ENCODE measurements at regions not wholly inside any gene's neighbourhood (a gene's known extent, or its start where the extent isn't known, plus 50 kb on each side); places are given as distances from the start of the nearest gene placed in this dataset.

- TF ChIP-seq CTCF (IDR thresholded peaks at IDR 0.05) = no peak
- no peak for TF ChIP-seq ZFX (IDR thresholded peaks at IDR 0.05; ENCODE audit: borderline replicate concordance)
Measured at GRCh38 chr2:157149270-157149669, 108.2 kb upstream of the GALNT5 start.

Data from 22Rv1 (cell line).